HG02588 (cell line): ENCODE measurements at regions not wholly inside any gene's neighbourhood (a gene's known extent, or its start where the extent isn't known, plus 50 kb on each side); places are given as distances from the start of the nearest gene placed in this dataset.

ENCODE experiments used
- ATAC-seq: cut with Tn5 transposase; IDR thresholded peaks from one replicate; pipeline ENCODE4 v1.9.1; 2021; ENCODE audit warnings: mild to moderate bottlenecking, moderate library complexity; ENCODE audit not compliant: unreplicated experiment

DNA sequence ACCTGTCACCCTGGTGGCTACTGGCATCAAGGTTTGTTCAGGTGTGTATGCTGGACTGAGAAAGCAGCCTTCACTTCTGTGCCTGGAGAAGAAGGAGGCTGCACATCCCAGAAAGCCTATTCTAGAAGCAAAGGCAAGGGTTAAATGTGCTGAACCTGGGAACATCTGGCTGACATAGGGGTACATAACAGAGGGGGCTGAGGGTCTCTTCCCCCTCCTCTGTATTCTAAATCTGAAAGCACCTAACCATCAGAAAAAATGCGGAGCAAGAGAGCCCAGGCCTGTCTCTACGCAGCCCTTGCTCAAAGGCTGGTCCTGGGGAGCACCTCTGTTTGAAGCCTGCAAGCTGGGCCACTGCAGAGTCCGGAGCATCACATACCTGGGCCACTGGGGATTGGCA is 53.2 kb upstream of the FSTL4 start:
- ATAC-seq = no peak

DNA sequence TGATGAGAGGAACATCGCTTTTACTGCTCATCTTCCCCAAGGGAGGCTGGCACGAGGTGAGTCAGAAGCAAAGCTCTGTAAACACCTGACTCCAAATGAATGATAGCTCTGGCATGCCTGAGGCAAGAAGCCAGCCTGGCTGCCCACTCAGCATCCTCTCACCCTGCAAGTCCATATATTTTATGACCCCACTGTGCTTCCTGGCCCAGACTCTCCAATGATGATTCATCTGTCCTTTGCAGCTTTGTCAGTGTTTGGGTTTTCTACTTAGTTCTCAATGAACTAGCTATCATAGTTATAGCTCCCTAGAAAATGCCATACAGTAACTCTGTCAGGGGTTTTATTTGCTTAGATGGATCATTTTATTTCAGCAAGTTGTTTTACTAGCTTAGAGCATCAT is 52.1 kb upstream of the FSTL4 start:
- no peak for ATAC-seq

DNA sequence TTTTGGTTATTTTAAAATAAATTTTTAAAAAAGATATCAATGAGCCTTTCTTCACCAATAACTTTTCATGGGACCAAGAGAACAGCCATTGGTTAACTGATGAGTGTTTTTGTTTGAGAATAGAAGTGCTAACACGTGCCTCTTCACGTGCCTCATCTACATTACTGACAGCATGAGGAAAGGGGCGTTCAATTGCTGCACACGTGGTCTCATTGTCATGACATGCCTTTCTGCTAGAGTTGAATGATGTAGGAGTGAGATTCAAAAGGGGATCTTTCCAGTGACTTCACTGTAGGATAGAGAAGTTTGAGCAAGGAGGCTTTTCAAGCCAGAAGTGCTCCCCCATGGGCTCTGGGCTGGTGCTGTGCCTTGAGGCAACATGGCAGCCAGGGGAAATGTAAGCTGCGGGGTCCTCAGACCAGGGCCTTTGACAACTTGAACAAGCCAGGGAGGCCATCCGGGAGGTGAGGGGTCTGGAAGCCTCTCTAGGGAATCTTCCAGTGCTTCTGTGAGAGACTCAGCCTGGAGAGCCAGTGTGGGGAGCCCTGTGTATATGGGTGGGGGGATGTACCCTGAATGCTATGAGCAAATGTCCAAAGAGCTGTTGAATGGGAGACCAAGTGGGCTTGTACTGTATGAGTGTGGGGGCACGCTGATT is 51.2 kb upstream of the FSTL4 start:
- no peak for ATAC-seq

DNA sequence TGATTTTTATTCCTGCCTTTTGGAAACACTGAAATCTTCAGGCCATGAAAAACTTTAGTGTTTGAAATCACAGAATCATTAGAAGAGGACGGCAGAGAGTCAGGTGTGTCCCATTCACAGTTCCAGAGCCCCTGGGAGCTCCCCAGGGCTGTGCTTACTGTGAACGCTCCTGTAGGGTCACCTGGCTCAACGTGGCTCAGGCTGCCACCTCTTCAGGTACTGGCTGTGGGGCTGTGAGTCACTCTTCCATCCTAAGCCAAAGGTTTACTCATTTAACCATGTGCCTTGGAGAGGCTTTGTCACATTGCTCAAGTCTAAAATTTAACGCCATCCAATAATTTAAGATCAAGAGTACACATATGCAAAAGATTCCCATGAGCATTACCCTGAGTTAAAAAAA is 50.2 kb upstream of the FSTL4 start:
- ATAC-seq = no peak
